ENCODE measurements at regions not wholly inside any gene's neighbourhood (a gene's known extent, or its start where the extent isn't known, plus 50 kb on each side); places are given as distances from the start of the nearest gene placed in this dataset.

DNA sequence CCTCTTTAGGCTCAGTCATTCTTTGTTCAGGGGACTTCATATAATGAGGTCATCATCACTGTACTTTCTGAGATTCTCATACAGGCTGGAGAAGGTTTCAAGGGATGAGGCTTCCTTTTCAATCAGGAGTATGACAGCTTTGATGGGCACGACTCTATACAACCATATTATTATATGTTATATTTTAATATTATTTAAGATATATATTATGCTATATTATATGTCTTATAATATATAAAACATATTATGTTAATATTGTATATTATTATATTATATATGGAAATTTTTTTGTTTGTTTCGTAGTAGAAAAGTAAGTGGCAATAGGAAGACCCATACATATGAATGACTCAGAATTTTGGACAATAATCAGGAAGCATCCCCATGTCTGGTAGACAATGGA is 78.0 kb upstream of the GATA6 start:
- no peak for TF ChIP-seq POLR2A (IDR thresholded peaks at IDR 0.05; ENCODE audit: low read length)
- TF ChIP-seq JUN (IDR thresholded peaks at IDR 0.05): no peak
- TF ChIP-seq, protein P1, sequence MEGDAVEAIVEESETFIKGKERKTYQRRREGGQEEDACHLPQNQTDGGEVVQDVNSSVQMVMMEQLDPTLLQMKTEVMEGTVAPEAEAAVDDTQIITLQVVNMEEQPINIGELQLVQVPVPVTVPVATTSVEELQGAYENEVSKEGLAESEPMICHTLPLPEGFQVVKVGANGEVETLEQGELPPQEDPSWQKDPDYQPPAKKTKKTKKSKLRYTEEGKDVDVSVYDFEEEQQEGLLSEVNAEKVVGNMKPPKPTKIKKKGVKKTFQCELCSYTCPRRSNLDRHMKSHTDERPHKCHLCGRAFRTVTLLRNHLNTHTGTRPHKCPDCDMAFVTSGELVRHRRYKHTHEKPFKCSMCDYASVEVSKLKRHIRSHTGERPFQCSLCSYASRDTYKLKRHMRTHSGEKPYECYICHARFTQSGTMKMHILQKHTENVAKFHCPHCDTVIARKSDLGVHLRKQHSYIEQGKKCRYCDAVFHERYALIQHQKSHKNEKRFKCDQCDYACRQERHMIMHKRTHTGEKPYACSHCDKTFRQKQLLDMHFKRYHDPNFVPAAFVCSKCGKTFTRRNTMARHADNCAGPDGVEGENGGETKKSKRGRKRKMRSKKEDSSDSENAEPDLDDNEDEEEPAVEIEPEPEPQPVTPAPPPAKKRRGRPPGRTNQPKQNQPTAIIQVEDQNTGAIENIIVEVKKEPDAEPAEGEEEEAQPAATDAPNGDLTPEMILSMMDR (IDR thresholded peaks at IDR 0.05): no peak
- TF ChIP-seq TFCP2L1 (CRISPR knock-in tag; IDR thresholded peaks at IDR 0.05): no peak
- TF ChIP-seq JUNB (IDR thresholded peaks at IDR 0.05): no peak
- TF ChIP-seq EP300 (IDR thresholded peaks at IDR 0.05): no peak

Measured in A549 (cell line).